CD4-positive, alpha-beta T cell treated with Interferon alpha-2 for 1 hour (primary cell): ENCODE measurements at regions not wholly inside any gene's neighbourhood (a gene's known extent, or its start where the extent isn't known, plus 50 kb on each side); places are given as distances from the start of the nearest gene placed in this dataset.

Experiments
- DNase-seq, 2 donors: peaks; one replicate each; pipeline ENCODE4 v3.0.0-alpha.2; 2020 to 2022

DNA sequence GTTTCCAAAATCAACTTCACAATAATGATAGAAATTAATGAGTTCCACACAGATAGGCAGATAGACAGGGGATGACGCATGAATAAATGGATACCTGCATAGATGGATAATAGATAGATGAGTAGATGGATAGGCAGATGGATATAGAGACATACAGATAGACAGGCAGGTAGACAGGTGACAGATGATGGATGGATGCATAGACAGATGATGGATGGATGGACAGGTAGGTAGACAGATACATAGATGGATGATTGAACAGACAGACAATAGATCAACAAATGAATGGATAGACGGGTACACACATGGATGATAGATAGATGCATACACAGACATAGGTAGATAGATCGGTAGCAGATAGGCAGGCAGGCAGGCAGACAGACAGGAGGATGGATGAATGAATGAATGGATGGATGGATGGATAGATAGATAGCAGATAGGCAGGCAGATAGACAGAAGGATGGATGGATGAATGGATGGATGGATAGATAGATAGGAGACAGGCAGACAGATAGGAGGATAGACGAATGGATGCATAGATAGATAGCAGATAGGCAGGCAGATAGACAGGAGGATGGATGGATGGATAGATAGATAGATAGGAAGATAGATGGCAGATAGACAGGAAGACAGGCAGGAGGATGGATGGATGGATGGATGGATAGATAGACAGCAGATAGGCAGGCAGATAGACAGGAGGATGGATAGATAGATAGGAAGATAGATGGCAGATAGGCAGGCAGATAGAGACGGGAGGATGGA, 142.5 kb downstream of the RBFOX3 start:
- DNase-seq, result no peak

DNA sequence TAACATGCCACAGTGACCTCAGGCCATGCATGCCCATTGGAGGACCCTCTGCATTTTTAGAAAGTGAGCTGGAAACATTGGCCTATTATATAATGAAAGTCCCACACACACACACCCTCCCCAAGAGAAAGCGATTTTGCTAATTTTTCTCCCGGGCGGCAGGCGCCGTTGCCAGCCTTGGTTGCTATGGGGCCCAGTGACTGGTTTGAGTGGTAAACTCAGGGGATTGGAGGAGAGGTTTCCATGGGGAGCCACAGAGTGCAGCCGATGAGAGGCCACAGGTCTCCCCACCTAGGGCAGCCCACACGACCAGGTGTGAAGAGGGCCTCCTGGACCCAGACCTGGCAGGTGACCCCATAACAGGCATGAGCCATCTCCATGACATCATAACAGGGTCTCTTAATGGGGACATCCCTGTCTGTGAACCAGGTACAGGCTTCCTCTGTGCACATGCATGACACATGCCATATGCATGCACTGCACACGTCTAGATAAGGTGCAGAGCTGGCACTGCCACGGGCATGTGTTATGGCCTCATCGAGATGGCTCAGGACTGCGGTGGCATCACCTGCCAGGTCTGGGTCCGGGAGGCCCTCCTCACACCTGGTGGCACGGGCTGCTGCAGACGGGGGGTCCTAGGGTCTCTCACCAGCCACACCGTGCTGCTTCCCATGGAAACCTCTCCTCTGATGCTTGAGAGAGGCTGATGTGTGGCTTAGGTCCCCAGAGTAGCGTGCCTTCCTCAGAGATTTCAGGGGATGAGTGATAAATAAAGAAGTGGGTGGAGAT, 144.1 kb downstream of the RBFOX3 start:
- DNase-seq, result no peak

DNA sequence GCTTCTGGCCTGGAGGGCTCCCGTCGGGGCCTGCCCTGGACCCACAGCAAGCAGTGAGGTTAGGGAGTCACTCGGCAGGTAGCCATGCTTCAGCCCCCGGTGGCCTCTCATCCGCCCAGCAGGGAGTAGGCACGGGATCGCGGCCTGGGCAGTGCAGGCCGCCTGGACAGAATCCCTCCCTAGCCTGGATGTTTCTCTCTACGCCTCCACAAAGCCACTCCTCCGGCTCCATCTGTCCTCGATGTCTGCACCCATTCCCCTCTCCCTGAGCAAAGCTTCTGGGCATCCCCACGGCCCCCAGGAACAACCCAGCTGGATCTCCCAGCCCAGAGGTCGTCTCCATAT, 145.2 kb downstream of the RBFOX3 start:
- no peak for DNase-seq

DNA sequence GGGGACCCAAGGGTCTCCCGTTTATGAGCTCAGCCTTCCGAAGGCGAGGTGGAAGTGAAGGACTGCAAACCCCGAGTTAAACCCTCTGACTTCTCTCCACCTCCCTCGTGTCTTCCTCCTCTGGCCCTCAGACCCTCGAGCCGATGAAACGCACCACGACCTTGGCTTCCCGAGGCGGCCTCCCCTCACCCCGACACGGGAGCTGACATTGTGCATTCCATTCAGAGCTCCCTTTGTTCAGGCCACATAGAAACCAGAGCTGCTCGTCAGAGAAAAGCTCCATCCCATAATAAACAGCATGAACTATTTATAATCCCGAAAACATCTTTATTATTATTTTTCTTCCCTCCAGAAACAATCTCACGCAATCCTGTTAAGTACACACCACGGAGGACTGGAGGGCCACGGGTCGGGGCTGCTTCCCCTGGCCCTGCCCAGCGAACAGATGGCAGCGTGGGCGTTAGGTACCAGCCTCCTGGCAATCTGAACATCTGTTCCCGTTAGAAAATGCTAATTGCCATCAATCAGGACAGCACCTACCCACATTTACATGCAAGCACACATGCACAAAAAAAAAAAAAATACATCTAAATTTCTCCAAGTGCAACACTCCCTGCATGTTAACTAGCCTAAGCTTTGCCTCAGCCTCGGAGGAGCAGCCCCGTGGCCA, 145.7 kb downstream of the RBFOX3 start:
- DNase-seq, result no peak

DNA sequence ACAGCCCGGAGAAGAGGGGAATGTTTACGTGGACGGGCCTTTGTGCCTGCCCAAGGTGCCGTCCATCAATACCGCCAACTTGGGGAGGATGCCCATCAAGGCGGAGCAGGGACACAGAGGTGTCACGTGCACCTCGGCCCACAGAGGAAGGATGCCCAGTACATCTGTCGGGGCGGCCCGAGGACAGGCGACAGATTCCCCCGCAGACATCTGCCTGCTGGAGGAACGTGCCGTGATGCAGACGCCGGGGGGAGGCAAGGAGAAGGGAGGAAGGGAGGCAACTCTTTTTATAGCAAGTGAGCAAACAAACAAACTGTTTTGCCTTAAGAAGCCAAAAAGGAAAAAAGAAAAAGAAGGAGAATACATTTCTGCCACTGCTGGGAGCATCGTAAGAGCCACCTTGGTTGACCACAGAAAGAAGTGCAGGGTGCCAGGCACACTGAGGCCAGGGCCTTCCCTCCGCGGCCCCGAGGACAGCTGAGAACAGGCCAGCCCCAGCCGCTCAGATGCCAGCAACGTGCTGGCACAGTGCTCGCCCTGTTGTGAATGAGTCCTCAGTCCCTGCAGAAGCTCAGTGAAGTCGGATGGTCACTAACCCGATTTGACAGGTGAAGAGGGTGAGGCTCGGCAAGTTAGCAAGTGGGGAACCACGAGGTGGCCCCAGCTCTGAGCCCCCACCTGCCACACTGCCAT, 146.4 kb downstream of the RBFOX3 start:
- no peak for DNase-seq

DNA sequence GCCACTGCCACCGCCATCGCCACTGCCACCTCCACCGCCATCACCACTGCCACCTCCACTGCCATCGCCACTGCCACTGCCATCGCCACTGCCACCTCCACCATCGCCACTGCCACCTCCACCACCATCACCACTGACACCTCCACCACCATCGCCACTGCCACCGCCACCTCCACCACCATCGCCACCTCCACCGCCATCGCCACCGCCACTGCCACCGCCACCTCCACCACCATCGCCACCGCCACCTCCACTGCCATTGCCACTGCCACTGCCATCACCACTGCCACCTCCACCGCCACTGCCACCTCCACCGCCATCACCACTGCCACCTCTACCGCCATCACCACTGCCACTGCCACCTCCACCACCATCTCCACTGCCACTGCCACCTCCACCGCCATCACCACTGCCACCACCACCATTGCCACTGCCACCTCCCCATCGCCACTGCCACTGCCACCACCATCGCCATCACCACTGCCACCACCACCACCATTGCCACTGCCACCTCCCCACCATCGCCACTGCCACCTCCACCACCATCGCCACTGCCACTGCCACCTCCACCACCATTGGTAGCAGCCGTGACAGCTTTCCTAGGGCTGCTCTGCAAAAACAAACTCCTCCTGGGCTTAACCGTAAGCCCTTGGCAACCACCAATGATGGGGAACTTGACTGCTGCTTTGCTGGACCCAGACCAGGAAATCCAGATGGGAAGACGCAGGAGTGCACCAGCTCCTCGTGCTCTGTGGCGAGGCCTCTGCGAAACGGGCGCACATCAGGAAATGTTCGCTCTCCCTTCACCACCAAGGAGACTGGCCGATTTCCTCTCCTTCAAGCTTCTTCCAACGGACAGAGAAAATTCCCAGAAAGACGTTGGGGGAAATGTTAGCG, 147.2 kb downstream of the RBFOX3 start:
- DNase-seq, result no peak

DNA sequence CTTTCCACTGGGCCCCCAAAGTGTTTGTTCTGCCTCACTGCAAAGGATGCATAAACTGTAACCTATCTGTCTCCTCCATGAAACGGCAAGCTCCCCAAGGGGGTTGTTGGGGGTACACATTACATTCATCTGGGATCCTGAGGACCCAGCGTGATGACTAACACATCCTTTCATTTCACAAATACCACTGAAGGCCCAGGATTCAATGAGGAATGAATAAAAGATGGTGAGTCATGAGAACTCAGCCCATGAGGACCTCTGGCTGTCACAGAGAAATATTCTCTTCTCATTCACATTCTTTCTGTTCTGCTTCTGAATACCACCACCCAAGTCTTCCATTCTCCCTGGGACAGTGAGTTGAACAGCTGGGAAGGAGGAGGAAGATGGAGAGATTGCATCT, 149.8 kb downstream of the RBFOX3 start:
- DNase-seq, result no peak

DNA sequence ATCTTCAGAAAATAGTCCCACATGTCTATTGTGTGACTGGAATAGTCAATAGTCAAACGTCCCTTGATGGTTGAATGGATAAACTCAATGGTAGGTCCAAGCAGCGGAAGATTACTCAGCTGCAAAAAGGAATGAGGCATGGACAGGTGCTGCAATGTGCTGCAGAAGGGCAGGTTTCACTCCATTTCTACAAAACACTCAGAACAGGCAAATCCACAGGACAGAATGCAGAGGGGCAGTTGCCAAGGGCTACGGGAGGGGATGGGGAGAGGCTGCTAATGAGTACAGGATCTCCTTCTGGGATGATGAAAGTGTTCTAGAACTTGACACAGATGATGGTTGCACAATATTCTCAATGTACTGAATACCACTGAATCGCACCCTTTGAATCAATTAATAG, 151.0 kb downstream of the RBFOX3 start:
- DNase-seq, result no peak

DNA sequence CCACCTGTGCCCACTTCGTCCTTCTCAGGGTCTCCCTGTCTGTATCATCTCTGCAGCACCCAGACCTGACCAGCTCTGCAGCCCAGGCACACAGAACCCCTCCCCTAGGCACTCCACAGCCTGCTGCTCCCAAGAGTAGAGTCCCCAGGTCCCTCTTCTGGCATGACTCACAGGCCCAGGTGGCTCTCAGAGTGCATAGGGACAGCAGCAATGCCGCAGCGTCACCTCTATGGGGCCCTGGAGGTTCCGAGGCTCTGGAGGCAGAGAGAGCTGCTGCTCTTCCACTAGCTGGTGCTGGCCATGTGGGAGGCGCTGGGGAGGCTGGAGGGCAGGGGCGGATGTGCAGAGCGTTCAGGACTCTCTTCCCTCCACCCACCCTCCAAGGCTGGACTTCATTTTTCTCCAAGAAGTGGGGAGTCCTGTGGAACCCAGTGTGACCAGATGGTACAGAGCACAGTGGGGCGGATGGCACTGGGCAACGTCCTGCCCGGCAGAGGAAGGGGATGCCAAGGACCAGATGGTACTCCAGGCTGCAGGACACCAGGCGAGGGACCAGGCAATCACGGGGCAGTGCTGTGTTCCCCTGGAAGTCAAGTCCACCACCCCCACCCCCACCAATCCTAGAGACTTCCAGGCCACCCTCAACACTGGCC, 151.7 kb downstream of the RBFOX3 start:
- DNase-seq, result no peak

DNA sequence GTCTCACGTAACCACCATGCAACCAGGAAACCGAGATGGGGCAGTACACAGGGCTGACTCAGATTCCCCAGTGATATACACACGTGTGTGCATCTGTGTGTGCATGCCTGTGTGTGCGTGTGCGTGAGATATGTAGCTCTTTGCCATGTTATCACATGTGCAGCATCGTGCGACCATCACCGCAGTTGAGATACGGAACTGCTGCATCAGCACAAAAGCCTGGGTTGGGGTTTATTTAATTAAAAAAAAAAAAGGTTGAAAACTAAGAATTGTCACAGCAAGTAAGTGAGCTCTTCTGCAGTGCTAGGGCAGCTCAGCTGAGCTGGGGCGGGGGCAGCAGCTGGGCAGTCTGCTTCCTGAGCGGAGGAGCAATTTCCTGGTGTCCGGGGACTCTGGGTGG, 152.5 kb downstream of the RBFOX3 start:
- DNase-seq, result no peak

DNA sequence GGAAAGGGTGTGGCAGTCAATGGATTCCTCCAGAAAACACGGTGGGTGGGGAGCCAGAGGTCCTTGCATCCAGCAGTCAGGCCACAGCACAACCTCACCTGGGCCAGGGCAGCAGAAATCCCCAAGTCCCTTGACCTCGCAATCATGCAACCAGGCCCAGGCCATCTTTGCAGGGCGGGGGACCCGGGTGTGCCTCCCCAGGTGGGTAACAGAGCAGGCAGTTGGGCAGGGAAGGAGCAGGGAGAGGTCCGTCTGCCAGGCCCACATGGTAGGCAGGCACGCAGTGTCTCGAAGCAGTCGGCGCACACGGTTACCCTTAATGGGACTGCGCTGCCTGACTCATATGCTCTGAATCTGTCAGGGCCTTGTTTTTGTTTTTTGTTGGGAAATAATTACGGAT, 153.0 kb downstream of the RBFOX3 start:
- DNase-seq, result no peak

DNA sequence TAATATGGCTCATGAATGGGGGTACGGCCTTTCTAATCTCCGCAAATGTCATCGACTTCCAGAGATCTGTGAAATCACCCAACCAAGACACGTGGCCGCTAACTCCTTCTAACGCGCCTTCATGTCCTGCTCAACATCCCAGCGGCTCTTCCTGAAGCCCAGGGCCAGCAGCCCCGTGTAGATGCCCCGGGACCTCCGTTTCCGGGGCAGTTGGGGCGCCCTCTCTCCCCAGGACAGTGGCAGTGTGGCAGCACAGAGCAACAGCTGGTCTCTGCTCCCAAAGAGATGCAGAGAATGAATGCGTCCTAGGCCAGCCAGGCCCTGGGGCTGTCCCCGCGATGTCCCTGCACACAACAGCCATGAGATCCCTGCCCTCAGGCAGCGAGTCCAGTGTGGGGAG, 153.5 kb downstream of the RBFOX3 start:
- DNase-seq, result no peak

DNA sequence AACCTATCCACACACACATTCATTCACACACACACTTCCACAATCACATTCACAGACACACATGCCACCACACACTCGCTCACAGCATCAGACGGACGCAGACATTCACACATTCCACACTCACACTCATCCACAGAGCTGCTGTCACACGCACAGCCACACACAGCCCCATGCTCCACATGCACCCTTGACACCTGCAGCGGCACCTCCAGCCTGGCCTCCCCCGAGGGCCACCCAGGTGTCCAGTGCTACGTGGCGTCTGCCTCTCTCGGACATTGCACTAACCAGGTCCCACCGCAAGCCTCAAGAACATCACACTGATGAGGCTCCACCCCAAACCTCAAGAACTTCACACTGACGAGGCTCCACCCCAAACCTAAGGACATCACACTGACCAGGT, 155.2 kb downstream of the RBFOX3 start:
- DNase-seq, result no peak

DNA sequence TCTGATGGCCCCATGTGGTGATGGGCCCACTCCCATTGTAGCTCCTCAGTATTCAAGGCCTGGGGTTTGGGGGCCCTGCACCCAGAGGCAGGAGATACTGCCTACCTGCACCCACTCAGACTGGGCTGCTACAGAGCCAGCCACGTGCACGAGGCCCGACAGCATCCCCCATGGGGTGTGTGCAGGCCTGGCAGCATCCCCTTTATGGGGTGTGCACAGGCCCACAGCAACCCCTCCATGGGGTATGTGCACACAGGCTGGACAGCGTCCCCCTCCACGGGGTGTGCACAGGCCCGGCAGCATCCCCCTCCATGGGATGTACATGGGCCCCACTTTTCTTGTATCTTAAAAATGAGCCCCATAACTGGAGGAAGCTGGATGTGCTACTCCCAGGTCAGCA, 156.0 kb downstream of the RBFOX3 start:
- DNase-seq, result no peak

DNA sequence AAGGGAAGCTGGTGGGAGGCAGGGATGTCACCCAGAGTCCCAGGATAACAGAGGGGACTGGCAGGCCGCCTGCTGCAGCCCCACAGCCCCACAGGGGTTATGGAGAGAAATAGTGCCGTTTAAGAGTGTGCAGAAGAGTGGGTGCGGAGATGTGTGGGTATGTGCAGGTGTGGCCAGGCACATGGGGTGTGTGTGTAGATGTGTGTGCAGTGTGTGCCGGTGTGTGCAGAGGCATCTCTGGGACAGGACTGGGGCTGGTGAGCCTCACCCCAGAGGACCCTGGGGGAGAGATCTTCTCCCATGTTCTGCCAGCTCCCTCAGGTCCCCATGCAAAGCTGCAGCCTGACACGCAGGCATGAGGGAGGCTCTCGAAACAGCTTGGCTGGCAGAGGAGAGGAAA, 157.4 kb downstream of the RBFOX3 start:
- no peak for DNase-seq

DNA sequence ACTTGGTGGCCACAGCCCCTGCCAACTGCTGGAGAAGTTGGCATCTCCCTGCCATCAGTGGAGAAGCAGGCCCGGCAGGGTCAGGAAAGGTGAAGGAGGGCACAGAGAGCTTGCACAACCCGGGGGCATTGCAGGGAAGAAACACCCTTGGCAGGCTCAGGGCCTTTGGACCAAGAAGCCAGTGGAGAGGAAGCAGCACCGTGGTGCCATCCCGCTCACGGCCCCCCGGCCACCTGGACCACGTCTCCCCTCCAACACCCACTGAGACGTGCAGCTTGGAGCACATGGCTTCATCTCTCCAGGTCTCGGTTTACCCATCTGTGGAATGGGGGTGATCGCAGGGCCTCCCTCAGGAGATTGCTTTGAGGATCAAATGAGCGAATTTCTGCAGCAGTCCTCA, 158.1 kb downstream of the RBFOX3 start:
- DNase-seq, result no peak

DNA sequence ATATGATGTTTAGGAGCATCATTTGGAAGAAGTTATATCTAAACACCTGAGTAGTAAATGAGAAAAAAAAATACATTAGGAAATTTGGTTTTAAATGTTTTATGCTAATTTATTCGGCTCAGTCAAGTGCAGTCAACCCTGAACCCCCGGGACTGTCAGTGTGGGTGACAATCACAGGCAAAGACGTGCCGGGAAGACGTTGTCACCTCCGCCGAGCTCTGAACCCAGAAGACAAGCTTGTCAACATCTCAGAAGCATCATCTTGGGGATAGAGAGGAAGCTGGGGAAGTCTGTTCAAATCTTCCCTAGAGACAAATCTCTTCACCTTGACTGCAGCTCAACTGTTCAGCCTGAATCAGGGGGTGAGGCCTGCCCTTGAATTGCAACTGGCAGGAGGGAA, 159.7 kb downstream of the RBFOX3 start:
- no peak for DNase-seq

DNA sequence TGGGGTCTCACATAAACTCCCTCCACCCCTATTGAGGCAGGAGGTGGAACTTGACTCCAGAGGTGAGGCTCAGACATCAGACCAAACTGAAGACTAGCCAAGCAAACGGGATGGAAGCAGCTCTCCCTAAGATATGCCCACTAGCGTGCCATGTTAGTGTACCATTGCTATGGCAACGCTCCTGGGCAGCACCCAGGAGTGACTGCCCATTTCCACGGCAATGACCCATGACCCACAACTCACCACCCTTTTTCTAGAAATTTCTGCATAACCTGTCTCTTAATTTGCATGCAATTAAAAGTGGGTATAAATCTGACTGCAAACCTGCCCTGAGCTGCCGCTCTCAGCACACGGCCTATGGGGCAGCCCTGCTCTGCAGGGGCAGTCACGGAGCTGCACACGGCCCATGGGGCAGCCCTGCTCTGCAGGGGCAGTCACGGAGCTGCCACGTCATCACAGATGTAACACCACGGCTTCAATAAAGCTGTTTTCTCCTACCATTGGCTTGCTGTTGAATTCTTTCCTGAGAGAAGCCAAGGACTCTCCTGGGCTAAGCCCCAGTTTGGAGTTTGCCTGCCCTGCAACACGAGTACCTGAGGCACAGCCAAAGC, 164.3 kb downstream of the RBFOX3 start:
- DNase-seq, result no peak

DNA sequence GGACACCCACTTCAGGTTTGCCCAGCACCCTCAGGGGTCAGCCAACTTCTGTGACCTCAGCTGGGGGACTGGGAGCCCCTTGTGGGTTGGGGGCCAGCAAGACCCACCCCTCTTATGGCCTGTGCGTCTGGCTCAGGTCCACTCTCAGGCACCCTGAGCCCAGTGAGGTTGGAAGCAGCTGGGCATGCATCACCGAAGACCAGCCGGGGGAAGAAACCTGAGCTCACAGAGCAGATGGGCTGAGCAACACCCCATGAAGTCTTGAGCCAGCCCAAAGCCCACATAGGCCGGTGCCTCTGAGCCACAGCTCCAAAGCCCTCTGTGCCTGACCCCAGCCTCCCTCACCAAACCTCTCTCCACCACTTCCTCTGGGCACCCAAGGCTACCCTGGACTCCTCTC, 166.7 kb downstream of the RBFOX3 start:
- DNase-seq, result no peak

DNA sequence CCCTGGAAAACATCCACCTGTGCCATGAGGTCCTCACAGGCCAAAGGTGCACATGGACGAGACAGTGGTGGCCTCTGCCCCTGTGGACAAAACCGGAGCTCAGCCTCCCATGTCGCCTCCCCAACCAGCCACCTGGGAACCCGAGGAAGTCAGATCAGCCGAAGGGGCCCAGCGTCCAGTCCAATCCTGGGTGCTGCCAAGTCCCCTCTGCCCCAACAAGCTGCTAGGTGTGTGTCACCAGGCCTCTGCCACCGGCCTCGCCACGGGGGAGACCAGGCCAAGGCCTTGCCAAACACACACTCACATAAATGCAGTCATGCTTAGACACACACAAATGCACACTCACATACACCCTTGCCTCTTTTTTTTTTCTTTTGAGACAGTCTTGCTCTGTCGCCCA, 167.8 kb downstream of the RBFOX3 start:
- DNase-seq, result no peak

DNA sequence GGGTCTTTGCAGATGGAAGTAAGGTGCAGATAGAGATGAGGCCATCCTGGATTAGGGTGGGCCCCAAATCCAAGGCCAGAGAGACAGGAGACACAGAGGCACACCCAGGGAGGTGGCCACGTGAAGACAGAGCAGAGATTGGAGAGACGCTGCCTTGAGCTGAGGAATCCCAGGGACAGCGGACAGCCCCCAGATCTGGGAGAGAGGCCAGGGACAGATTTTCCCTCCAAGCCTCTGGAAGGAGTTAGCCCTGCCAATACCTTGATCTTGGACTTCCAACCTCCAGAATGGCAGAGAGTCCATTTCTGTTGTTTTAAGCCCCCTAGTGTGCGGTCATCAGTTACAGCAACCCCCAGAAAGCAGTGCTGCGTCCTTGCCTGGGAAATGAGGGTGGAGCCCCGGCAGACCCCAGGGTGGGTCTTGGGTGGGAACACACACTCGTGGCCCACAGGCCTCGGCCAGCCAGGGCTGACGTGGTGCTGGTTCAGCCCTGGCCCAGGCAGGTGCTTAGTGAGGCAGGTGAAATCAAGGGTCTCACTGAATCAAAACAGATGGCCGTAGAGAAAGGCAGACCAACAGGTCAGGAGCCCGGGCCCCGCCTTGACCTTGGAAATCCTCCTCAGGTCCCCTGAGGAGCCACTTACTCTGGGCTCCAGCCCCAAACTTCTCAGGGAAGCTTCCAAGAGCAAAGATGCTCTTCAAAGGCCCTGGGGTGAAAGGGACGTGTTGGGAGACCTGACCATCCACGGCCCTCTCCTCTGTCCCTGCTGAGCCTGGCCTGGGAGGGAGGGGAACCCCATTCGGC, 169.3 kb downstream of the RBFOX3 start:
- DNase-seq, result no peak
